Pancreas (tissue), 10 donors: ENCODE measurements at regions not wholly inside any gene's neighbourhood (a gene's known extent, or its start where the extent isn't known, plus 50 kb on each side); places are given as distances from the start of the nearest gene placed in this dataset.

Source experiments
- ATAC-seq, 4 donors: fragments of 200-7000 bp; cut with Tn5 transposase; one replicate each; pipeline versions ENCODE4 v1.8.0 to v1.9.1; 2020; ENCODE audit warnings: mild to moderate bottlenecking in 4 of 4, moderate library complexity in 4 of 4
- DNase-seq, 6 donors: peaks; one replicate each; pipeline ENCODE4 v3.0.0-alpha.2; 2020
- FAIRE-seq: peaks from 2 replicates; lab custom pipeline; 2012; peaks lifted over from hg19 to GRCh38; lab: Jason Lieb, UNC
- H3K27ac ChIP-seq, 4 donors: fragments of 200-600 bp; sonication (generic); 1 replicate in 3 of 4; 2 replicates in 1 of 4; pipeline versions ENCODE4 v1.5.0 to v1.8.0; 2020
- H3K27me3 ChIP-seq, 4 donors: fragments of 200-600 bp; one replicate each; pipeline ENCODE4 v1.8.0; 2021
- H3K36me3 ChIP-seq, 3 donors: fragments of 200-600 bp; sonication (generic) in 1 of 3; one replicate each; pipeline versions ENCODE4 v1.5.0 to v1.8.0; 2020 to 2021
- H3K4me1 ChIP-seq, 3 donors: fragments of 200-600 bp; one replicate each; pipeline ENCODE4 v1.8.0; 2021
- H3K4me3 ChIP-seq, 4 donors: fragments of 200-600 bp; sonication (generic) in 2 of 4; one replicate each; pipeline versions ENCODE4 v1.5.0 to v1.8.0; 2020 to 2021
- H3K9me3 ChIP-seq, 4 donors: fragments of 200-600 bp; one replicate each; pipeline ENCODE4 v1.8.0; 2021
- CTCF ChIP-seq, 4 donors: fragments of 200-600 bp; sonication (generic) in 3 of 4; IDR thresholded peaks; one replicate each; pipeline versions ENCODE4 v1.5.0 to v1.8.0; 2021; ENCODE audit warnings: antibody characterized with exemption in 4 of 4
- WGBS, 2 donors: extraction: QIAGEN DNeasy Blood & Tissue Kit; methylation state at CpG; one replicate each; pipeline ENCODE4 v1.1.7; 2013; 5-methylcytosine and 5-hydroxymethylcytosine counted together
- intact Hi-C, 3 donors: fragments of 100-400 bp; cut with DNase I; formaldehyde crosslinking; loops; one replicate each; pipeline versions ENCODE4 v1.11.1 to v1.14.2; 2022
- donor health status: healthy with polysubstance abuse.
- donor health status: DM: no; HTN: no; CAD: no; lungs with moderate emphysema.
- donor health status: DM: no; HTN: no; CAD: no.
- donor health status: control.
- donor health status: control.
- donor health status: Bipolar disorder and iron deficiency.
- donor health status: DM: yes; HTN: yes; CAD: no.
- donor health status: DM: no; HTN: no; CAD: no.
- donor health status: DM: no; HTN: no; CAD: no.
- donor health status: DM: yes; HTN: yes; CAD: no.

DNA sequence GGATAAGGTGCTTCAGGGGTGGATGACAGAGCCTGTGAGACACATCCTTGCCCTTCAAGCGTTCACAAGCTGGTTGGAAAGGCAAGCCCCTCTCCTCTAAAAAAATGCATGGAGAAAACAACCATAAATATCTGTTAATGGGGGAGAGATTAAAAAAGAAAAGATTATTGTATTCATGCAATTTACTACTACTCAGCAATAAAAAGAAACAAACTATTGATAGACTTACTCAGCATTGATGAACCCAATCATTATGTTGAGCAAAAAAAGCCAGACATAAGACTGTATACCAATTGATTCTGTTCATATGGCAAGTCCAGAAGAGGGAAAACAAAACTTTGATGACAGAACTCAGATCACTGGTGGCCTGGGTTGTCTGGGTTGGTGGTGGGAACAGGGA lies 138.7 kb upstream of the IRF2BP2 start:
- Histone ChIP-seq H3K36me3 (no peaks in the 10 kb centered on the region), H3K4me1 (peaks cover 17 to 22% (median 22%) of the 10 kb centered on the region in 3 donors), H3K27ac (no peak overlapping the region), H3K27me3 (no peaks in the 10 kb centered on the region), H3K9me3 (no peaks in the 10 kb centered on the region), H3K4me3 (no peak overlapping the region)
- DNase-seq: no peak
- intact Hi-C loops: no loop called here
- no peak for ATAC-seq
- FAIRE-seq: no peak
- WGBS, 2 donors: 96 to 98% methylated on average over 1 of the region's 1 CpG
- TF ChIP-seq CTCF (IDR thresholded peaks at IDR 0.05): no peak

GRCh38 chr1:234748066-234748465 lies 138.1 kb upstream of the IRF2BP2 start:
- FAIRE-seq: no peak
- intact Hi-C loops: no loop called here
- Histone ChIP-seq H3K9me3 (no peaks in the 10 kb centered on the region), H3K4me3 (no peak overlapping the region), H3K27me3 (no peaks in the 10 kb centered on the region), H3K27ac (no peak overlapping the region), H3K36me3 (no peaks in the 10 kb centered on the region), H3K4me1 (peaks cover 17 to 22% (median 22%) of the 10 kb centered on the region in 3 donors)
- ATAC-seq: no peak
- no peak for DNase-seq
- TF ChIP-seq CTCF (IDR thresholded peaks at IDR 0.05): no peak
- WGBS, 2 donors: 84 to 93% methylated on average over 7 of the region's 7 CpGs

DNA sequence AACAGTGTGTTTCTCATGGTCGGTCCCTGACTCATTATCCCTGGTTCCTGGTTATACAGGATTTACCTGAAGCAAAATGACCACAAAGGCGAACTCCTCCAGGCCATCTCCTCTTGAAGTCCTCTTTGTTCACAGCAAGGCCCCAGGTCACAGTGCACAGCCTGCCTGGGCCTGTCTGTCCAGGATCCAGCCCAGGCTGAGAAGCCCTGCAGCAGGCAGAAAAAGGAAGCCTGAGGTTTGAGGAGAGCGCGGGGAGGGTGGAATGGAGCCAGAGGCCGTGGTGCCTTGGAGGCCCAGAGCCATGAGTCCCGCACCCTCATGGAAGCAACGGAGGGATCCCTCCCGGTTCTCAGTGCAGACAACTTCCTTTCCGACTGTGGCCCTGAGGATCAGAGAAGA lies 136.8 kb upstream of the IRF2BP2 start:
- Histone ChIP-seq H3K27me3 (no peaks in the 10 kb centered on the region), H3K36me3 (no peaks in the 10 kb centered on the region), H3K4me3 (no peak overlapping the region), H3K27ac (no peak overlapping the region), H3K9me3 (no peaks in the 10 kb centered on the region), H3K4me1 (peaks cover 16 to 19% (median 16%) of the 10 kb centered on the region in 3 donors)
- TF ChIP-seq CTCF (IDR thresholded peaks at IDR 0.05): no peak
- intact Hi-C loops: no loop called here
- ATAC-seq: no peak
- WGBS, 2 donors: 88% methylated on average over 9 of the region's 9 CpGs
- no peak for DNase-seq
- no peak for FAIRE-seq

DNA sequence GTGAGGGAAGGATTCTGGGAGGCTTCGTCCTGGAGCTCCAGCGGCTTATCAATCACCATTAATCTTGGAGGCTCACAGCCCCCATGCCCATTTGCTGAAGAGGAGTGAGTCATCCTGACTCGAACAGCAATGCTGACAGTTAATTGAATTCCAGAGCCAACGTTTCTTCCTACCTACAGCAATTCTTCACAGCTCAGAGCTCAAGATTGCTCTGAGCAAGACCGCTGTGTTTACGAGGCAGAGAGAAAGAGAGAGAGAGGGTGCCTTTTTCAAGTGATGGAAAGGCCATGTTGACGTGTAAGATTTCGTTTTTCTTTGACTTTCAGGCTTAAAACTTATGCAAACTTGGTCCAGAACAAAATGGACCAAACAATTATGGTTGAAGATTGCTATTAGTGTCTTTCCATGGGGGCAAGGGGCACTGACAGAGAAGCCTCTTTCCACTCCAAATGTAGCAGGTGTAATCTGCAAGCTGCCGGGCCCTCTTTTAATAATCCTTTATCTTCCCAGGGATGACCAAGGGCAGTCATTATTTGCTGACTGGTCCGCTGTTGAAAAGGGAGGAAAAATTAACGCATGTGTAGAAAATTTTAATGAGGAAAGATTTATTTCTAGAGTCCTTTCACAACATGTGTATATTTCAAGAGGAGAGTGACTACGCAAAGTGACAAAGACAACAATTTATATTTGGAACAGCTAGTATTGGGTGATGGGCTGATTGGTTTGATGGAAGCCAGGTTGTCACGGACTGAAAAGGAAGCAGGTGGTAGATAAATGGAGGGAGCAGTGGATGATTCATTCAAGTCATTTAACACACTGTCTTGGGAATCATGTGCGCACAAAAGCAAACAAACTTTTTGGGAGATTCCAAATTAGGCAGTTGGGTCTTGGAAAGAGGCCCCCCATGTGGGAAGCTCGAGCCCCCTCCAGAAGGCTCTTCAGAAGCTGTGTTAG lies 136.1 kb upstream of the IRF2BP2 start:
- WGBS, 2 donors: 77 to 80% methylated on average over 15 of the region's 15 CpGs
- no peak for TF ChIP-seq CTCF (IDR thresholded peaks at IDR 0.05)
- H3K27ac ChIP-seq: no peak overlapping the region
- no peak for ATAC-seq
- peaks cover 10 to 14% (median 11%) of the 10 kb centered on the region in 3 donors for H3K4me1 ChIP-seq
- no peak for DNase-seq
- no peak for FAIRE-seq
- intact Hi-C loops: no loop called here
- H3K9me3 ChIP-seq: no peaks in the 10 kb centered on the region
- H3K27me3 ChIP-seq: no peaks in the 10 kb centered on the region
- H3K36me3 ChIP-seq: no peaks in the 10 kb centered on the region
- H3K4me3 ChIP-seq: no peak overlapping the region

DNA sequence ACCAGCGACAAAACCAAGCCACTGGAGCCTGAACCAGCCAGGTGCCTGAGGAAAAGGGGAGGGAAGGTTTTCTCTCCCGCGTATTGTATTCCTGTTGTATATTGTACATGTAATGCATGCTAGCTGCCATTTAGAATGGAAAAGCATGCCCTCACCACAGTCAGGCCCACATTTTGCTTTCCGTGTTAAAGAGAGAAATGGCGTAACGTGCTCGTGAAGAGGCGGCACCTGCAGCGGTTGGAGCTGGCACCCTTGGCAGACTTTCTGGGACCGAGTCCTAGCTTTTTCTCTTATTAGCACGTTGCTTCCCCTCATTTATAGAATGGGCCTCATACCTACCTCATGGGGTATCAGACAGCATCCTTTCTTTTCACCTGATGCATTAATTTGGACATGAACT lies 135.3 kb upstream of the IRF2BP2 start:
- no peak overlapping the region for H3K27ac ChIP-seq
- no peaks in the 10 kb centered on the region for H3K27me3 ChIP-seq
- FAIRE-seq (no peak), DNase-seq (no peak), ATAC-seq (no peak)
- no peaks in the 10 kb centered on the region for H3K9me3 ChIP-seq
- intact Hi-C loops: no loop called here
- 96 to 97% methylated on average over 11 of the region's 11 CpGs for WGBS, 2 donors
- no peak for TF ChIP-seq CTCF (IDR thresholded peaks at IDR 0.05)
- no peak overlapping the region for H3K4me3 ChIP-seq
- peaks cover 3 to 7% (median 4%) of the 10 kb centered on the region in 3 donors for H3K4me1 ChIP-seq
- no peaks in the 10 kb centered on the region for H3K36me3 ChIP-seq
